Tibial nerve (tissue), 3 donors: ENCODE measurements at regions not wholly inside any gene's neighbourhood (a gene's known extent, or its start where the extent isn't known, plus 50 kb on each side); places are given as distances from the start of the nearest gene placed in this dataset.

ENCODE experiments used
- CTCF ChIP-seq, 5 experiments: fragments of 200-600 bp in 3 of 5; fragments of 450-650 bp in 2 of 5; sonication (generic) in 3 of 5; IDR thresholded peaks; one replicate each; pipeline ENCODE4 v1.5.1; 2016 to 2019; ENCODE audit warnings: antibody characterized with exemption in 5 of 5, mild to moderate bottlenecking in 3 of 5, moderate library complexity in 2 of 5
- POLR2A ChIP-seq, 2 donors: fragments of 450-650 bp; IDR thresholded peaks; one replicate each; pipeline ENCODE4 v1.6.1; 2017; ENCODE audit warnings: antibody characterized with exemption in 2 of 2, mild to moderate bottlenecking in 2 of 2, moderate library complexity in 2 of 2

GRCh38 chr5:1726469-1726865 is 73.2 kb downstream of the MRPL36 start:
- TF ChIP-seq POLR2A (IDR thresholded peaks at IDR 0.05) (no peak), CTCF (IDR thresholded peaks at IDR 0.05) (no peak)
